OCI-LY3 (cell line): ENCODE measurements at regions not wholly inside any gene's neighbourhood (a gene's known extent, or its start where the extent isn't known, plus 50 kb on each side); places are given as distances from the start of the nearest gene placed in this dataset.

ENCODE experiments used
- EZH2phosphoT487 ChIP-seq: fragments of 200-600 bp; shearing (Covaris generic); IDR thresholded peaks from 2 replicates; pipeline ENCODE4 v1.6.1; 2018; ENCODE audit warnings: antibody characterized with exemption, mixed run types, low read depth
- TF ChIP-seq, protein P1 (sequence below): fragments of 200-600, 300-600 bp; sonication (generic); IDR thresholded peaks from 2 replicates; pipeline ENCODE4 v1.5.1; 2014; ENCODE audit warnings: antibody characterized with exemption, low read length, low read depth

DNA sequence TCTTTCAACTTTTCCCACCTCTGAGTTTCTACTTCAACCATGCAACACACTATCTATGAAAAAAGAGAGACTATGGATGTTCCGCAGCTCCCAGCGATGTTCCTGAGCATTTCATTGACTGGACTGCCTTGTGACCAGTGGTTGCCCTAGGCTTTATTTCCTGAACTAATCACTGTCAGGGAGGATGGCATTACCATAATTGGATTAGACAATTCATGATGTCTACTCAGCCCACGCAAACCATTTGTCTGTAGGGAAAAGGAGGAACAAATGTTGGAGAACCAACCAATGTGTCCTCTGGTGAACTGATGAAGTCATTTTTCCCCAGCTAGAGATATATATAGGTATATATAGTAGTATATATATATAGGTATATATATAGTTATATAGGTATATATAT, 229.3 kb upstream of the MCTP2 start:
- TF ChIP-seq, protein P1, sequence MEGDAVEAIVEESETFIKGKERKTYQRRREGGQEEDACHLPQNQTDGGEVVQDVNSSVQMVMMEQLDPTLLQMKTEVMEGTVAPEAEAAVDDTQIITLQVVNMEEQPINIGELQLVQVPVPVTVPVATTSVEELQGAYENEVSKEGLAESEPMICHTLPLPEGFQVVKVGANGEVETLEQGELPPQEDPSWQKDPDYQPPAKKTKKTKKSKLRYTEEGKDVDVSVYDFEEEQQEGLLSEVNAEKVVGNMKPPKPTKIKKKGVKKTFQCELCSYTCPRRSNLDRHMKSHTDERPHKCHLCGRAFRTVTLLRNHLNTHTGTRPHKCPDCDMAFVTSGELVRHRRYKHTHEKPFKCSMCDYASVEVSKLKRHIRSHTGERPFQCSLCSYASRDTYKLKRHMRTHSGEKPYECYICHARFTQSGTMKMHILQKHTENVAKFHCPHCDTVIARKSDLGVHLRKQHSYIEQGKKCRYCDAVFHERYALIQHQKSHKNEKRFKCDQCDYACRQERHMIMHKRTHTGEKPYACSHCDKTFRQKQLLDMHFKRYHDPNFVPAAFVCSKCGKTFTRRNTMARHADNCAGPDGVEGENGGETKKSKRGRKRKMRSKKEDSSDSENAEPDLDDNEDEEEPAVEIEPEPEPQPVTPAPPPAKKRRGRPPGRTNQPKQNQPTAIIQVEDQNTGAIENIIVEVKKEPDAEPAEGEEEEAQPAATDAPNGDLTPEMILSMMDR: no peak
- no peak for TF ChIP-seq EZH2phosphoT487
